GM21381 (cell line): ENCODE measurements at regions not wholly inside any gene's neighbourhood (a gene's known extent, or its start where the extent isn't known, plus 50 kb on each side); places are given as distances from the start of the nearest gene placed in this dataset.

Experiments
- ATAC-seq: cut with Tn5 transposase; IDR thresholded peaks from one replicate; pipeline ENCODE4 v1.9.1; 2021; ENCODE audit warnings: mild to moderate bottlenecking, moderate library complexity; ENCODE audit not compliant: unreplicated experiment

- no peak for ATAC-seq
Observed at GRCh38 chr2:204042401-204042800, 105.8 kb downstream of the ICOS start.

GRCh38 chr2:204046145-204046544 is 109.6 kb downstream of the ICOS start:
- ATAC-seq: peak; percentile 61

GRCh38 chr2:204049635-204050034 is 113.1 kb downstream of the ICOS start:
- ATAC-seq: peak; percentile 91

GRCh38 chr2:204050681-204051080 is 114.1 kb downstream of the ICOS start:
- ATAC-seq: no peak

- no peak for ATAC-seq
Observed at GRCh38 chr2:204051476-204051875, 114.9 kb downstream of the ICOS start.

GRCh38 chr2:204051984-204052556 is 115.5 kb downstream of the ICOS start:
- no peak for ATAC-seq

- no peak for ATAC-seq
Observed at GRCh38 chr2:204059016-204059415, 122.5 kb downstream of the ICOS start.

- ATAC-seq: no peak
Observed at GRCh38 chr2:204060841-204061240, 124.3 kb downstream of the ICOS start.

GRCh38 chr2:204061241-204061640 is 124.7 kb downstream of the ICOS start:
- ATAC-seq: no peak

- no peak for ATAC-seq
Observed at GRCh38 chr2:204064119-204064518, 127.6 kb downstream of the ICOS start.

GRCh38 chr2:204065566-204065965 is 129.0 kb downstream of the ICOS start:
- ATAC-seq: no peak

- no peak for ATAC-seq
Observed at GRCh38 chr2:204066051-204066450, 129.5 kb downstream of the ICOS start.

- no peak for ATAC-seq
Observed at GRCh38 chr2:204069804-204070203, 133.2 kb downstream of the ICOS start.

- no peak for ATAC-seq
Observed at GRCh38 chr2:204072443-204073324, 136.1 kb downstream of the ICOS start.

GRCh38 chr2:204074456-204074855 is 137.9 kb downstream of the ICOS start:
- ATAC-seq: no peak

GRCh38 chr2:204078003-204078698 is 141.6 kb downstream of the ICOS start:
- no peak for ATAC-seq

GRCh38 chr2:204081487-204082425 is 145.2 kb downstream of the ICOS start:
- no peak for ATAC-seq

GRCh38 chr2:204086167-204086566 is 149.6 kb downstream of the ICOS start:
- ATAC-seq: no peak

- ATAC-seq: no peak
Observed at GRCh38 chr2:204089105-204089504, 152.5 kb downstream of the ICOS start.

GRCh38 chr2:204089574-204089973 is 153.0 kb downstream of the ICOS start:
- no peak for ATAC-seq

- no peak for ATAC-seq
Observed at GRCh38 chr2:204090021-204090420, 153.5 kb downstream of the ICOS start.
